Islet precursor cell (in vitro differentiated cells): ENCODE measurements at regions not wholly inside any gene's neighbourhood (a gene's known extent, or its start where the extent isn't known, plus 50 kb on each side); places are given as distances from the start of the nearest gene placed in this dataset.
"Not testable (repeated sequence)": the region's sequence is repeated elsewhere in the genome, so short reads cannot be mapped to it uniquely, and the experiment has no call there.

ENCODE experiments used
- DNase-seq: peaks from one replicate; pipeline ENCODE4 v3.0.0-alpha.2; 2018

- DNase-seq, result no peak
Measured at GRCh38 chr2:193228276-193228675, 1033.5 kb upstream of the TMEFF2 start.

GRCh38 chr2:193222454-193222853 is 1027.7 kb upstream of the TMEFF2 start:
- DNase-seq, result no peak

GRCh38 chr2:193219413-193219812 is 1024.7 kb upstream of the TMEFF2 start:
- DNase-seq, result no peak

GRCh38 chr2:193201583-193201982 is 1006.9 kb upstream of the TMEFF2 start:
- DNase-seq, result no peak

- no peak for DNase-seq
Measured at GRCh38 chr2:193199322-193199721, 1004.6 kb upstream of the TMEFF2 start.

- no peak for DNase-seq
Measured at GRCh38 chr2:193187816-193188215, 993.1 kb upstream of the TMEFF2 start.

GRCh38 chr2:193170981-193171380 is 976.2 kb upstream of the TMEFF2 start:
- not testable (repeated sequence) for DNase-seq

- DNase-seq, result no peak
Measured at GRCh38 chr2:193156480-193156879, 961.7 kb upstream of the TMEFF2 start.

GRCh38 chr2:193154076-193154475 is 959.3 kb upstream of the TMEFF2 start:
- DNase-seq, result no peak

- DNase-seq, result no peak
Measured at GRCh38 chr2:193153576-193153975, 958.8 kb upstream of the TMEFF2 start.

- DNase-seq, result peak; percentile 73
Measured at GRCh38 chr2:193142467-193142866, 947.7 kb upstream of the TMEFF2 start.

GRCh38 chr2:193141998-193142397 is 947.3 kb upstream of the TMEFF2 start:
- no peak for DNase-seq

GRCh38 chr2:193140895-193141294 is 946.2 kb upstream of the TMEFF2 start:
- not testable (repeated sequence) for DNase-seq

- no peak for DNase-seq
Measured at GRCh38 chr2:193124815-193125214, 930.1 kb upstream of the TMEFF2 start.

GRCh38 chr2:193114827-193115226 is 920.1 kb upstream of the TMEFF2 start:
- DNase-seq, result no peak

- DNase-seq, result no peak
Measured at GRCh38 chr2:193112986-193113385, 918.3 kb upstream of the TMEFF2 start.

- DNase-seq, result no peak
Measured at GRCh38 chr2:193103064-193103463, 908.3 kb upstream of the TMEFF2 start.

GRCh38 chr2:193101591-193101990 is 906.9 kb upstream of the TMEFF2 start:
- DNase-seq, result no peak

- no peak for DNase-seq
Measured at GRCh38 chr2:193088026-193088425, 893.3 kb upstream of the TMEFF2 start.

GRCh38 chr2:193076995-193077394 is 882.3 kb upstream of the TMEFF2 start:
- DNase-seq, result no peak

- no peak for DNase-seq
Measured at GRCh38 chr2:193074933-193075332, 880.2 kb upstream of the TMEFF2 start.

GRCh38 chr2:193072647-193073046 is 877.9 kb upstream of the TMEFF2 start:
- no peak for DNase-seq

GRCh38 chr2:193025556-193025955 is 830.8 kb upstream of the TMEFF2 start:
- DNase-seq, result peak; percentile 70

- no peak for DNase-seq
Measured at GRCh38 chr2:193024791-193025190, 830.1 kb upstream of the TMEFF2 start.

- DNase-seq, result no peak
Measured at GRCh38 chr2:193011870-193012269, 817.1 kb upstream of the TMEFF2 start.

GRCh38 chr2:192993059-192993458 is 798.3 kb upstream of the TMEFF2 start:
- no peak for DNase-seq
